Omental fat pad (tissue), 3 donors: ENCODE measurements at regions not wholly inside any gene's neighbourhood (a gene's known extent, or its start where the extent isn't known, plus 50 kb on each side); places are given as distances from the start of the nearest gene placed in this dataset.

Experiments
- ATAC-seq: fragments of 150-250 bp; one replicate; pipeline ENCODE4 v1.9.1; 2016; ENCODE audit warnings: mild to moderate bottlenecking, moderate library complexity; ENCODE audit not compliant: low FRiP score
- DNase-seq: peaks from one replicate; pipeline ENCODE4 v3.0.0-alpha.2; 2019; ENCODE audit warnings: low spot score
- TF ChIP-seq, protein P1 (sequence below), 3 donors: fragments of 450-650 bp; IDR thresholded peaks; one replicate each; pipeline ENCODE4 v1.5.1; 2016 to 2017; ENCODE audit warnings: antibody characterized with exemption in 3 of 3, mild to moderate bottlenecking in 3 of 3, moderate library complexity in 2 of 3

- no peak for ATAC-seq
- TF ChIP-seq, protein P1, sequence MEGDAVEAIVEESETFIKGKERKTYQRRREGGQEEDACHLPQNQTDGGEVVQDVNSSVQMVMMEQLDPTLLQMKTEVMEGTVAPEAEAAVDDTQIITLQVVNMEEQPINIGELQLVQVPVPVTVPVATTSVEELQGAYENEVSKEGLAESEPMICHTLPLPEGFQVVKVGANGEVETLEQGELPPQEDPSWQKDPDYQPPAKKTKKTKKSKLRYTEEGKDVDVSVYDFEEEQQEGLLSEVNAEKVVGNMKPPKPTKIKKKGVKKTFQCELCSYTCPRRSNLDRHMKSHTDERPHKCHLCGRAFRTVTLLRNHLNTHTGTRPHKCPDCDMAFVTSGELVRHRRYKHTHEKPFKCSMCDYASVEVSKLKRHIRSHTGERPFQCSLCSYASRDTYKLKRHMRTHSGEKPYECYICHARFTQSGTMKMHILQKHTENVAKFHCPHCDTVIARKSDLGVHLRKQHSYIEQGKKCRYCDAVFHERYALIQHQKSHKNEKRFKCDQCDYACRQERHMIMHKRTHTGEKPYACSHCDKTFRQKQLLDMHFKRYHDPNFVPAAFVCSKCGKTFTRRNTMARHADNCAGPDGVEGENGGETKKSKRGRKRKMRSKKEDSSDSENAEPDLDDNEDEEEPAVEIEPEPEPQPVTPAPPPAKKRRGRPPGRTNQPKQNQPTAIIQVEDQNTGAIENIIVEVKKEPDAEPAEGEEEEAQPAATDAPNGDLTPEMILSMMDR (IDR thresholded peaks at IDR 0.05): no peak
- no peak for DNase-seq
These were observed 480.9 kb downstream of the ZNF536 start for GRCh38 chr19:30853036-30853435.

GRCh38 chr19:30852168-30852567 is 480.0 kb downstream of the ZNF536 start:
- TF ChIP-seq, protein P1 (IDR thresholded peaks at IDR 0.05): no peak
- ATAC-seq (no peak), DNase-seq (no peak)

DNA sequence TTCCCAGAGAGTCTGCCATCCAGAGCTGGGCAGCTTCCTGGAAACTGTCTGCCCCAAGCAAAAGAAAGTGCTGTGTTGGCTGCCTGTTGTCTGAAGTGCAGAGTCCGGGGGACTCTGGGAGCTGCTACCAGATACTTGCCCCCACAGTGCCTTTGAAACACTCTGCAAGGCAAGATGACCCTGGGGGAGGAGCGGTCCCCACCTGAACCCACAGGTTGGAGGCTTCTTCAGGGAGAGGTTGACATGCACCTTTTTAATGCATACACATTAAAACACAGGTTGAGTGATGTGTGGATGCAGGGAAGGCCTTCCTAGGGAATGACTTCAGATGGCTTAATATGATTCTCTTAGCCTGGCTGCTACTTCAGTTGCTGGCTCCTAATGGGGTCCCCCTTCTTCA is 479.5 kb downstream of the ZNF536 start:
- DNase-seq: no peak
- TF ChIP-seq, protein P1 (IDR thresholded peaks at IDR 0.05): no peak
- ATAC-seq: no peak

GRCh38 chr19:30848636-30849425 is 476.6 kb downstream of the ZNF536 start:
- no peak for DNase-seq
- TF ChIP-seq, protein P1 (IDR thresholded peaks at IDR 0.05): no peak
- no peak for ATAC-seq

- no peak for ATAC-seq
- DNase-seq: no peak
- TF ChIP-seq, protein P1 (IDR thresholded peaks at IDR 0.05): no peak
These were observed 473.9 kb downstream of the ZNF536 start for GRCh38 chr19:30846102-30846501.

DNA sequence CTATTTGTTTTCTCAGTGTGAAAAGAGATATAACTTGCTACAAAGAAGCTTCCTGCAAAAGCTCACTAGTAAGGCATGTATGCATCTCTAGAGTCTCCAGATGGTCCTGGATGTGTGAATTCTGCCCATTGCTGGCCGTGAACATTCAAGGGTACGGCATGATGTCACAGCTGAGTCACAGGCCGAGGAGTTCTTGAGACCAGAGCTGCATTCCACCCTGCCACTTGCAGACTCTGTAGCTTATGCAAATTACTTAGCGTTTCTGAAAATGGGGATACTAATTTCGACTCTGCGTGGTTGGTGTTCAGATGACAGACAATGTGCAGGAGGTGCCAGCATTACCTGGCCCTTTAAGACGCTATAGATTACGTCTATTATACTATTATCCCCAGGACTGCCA is 470.7 kb downstream of the ZNF536 start:
- ATAC-seq (no peak), DNase-seq (no peak)
- TF ChIP-seq, protein P1 (IDR thresholded peaks at IDR 0.05): no peak

DNA sequence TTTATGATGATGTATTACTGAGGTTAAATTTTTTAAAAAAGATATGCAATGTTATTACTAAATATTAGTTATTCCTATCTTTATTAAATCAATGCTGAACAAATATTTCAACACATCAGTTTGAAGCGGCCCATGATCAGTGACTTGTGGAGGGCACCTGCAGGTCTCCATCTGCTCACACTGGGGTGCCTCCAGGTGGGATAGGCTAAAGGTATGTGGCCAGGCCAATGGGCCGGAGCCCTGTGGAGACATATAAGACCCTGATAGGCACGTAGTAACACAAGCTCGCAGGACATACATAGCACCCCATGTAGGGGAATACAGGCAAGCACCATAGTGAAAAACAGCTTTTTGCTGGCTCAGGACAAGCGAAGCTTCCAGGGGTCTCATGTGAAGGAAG is 469.8 kb downstream of the ZNF536 start:
- DNase-seq (no peak), ATAC-seq (no peak)
- TF ChIP-seq, protein P1 (IDR thresholded peaks at IDR 0.05): no peak
